ENCODE measurements at regions not wholly inside any gene's neighbourhood (a gene's known extent, or its start where the extent isn't known, plus 50 kb on each side); places are given as distances from the start of the nearest gene placed in this dataset.

DNA sequence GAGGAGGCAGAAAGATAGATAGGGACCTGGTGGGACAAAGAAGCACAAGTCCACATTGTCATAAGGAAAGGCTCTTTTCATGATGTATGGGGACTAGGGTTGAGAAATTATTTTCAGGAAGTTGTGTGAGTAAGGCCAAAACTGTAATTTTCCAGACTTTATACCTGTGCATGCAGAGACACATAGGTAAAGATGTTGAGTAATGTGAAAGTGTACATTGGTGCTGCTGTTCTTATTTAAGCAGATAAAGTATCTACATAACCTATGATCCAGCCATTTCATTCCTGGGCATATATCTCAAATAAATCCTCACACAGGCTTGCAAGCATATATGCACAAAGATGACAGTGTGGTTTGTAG is 332.2 kb downstream of the DUSP6 start:
- Mint-ChIP-seq H3K27me3 (ENCODE audit: low read depth in 3 of 3) (peaks cover 0 to 7% (median 5%) of the 10 kb centered on the region in 3 donors), H3K27ac (no peak overlapping the region), H3K4me3 (no peak overlapping the region), H3K4me1 (peaks cover 2% of the 10 kb centered on the region), H3K36me3 (no peaks in the 10 kb centered on the region), H3K9me3 (no peaks in the 10 kb centered on the region)
- Histone ChIP-seq H3K4me3 (replicated peaks in 1 of 3; ENCODE audit: low read depth in 2 of 3, low read length in 3 of 3) (no peak overlapping the region), H3K9ac (ENCODE audit: insufficient read depth, low read length, poor library complexity, severe bottlenecking) (no peak overlapping the region), H4K20me1 (ENCODE audit: insufficient read depth, low read length) (no peaks in the 10 kb centered on the region), H3K9me3 (replicated peaks in 1 of 2; ENCODE audit: control insufficient read depth in 1 of 2, insufficient read depth in 1 of 2, low read length in 2 of 2) (no peaks in the 10 kb centered on the region), H3K36me3 (replicated peaks in 1 of 2; ENCODE audit: control insufficient read depth in 1 of 2, insufficient read depth in 2 of 2, low read length in 2 of 2) (no peaks in the 10 kb centered on the region), H3K27me3 (ENCODE audit: control insufficient read depth in 2 of 2, insufficient read depth in 2 of 2, low read length in 2 of 2) (peaks cover 0 to 2% of the 10 kb centered on the region in 2 donors), H3K27ac (ENCODE audit: low read depth in 1 of 2, low read length in 2 of 2) (no peak overlapping the region), H3K4me2 (replicated peaks; ENCODE audit: extremely low read depth, low read length, poor library complexity, severe bottlenecking) (no peak overlapping the region), H3K4me1 (ENCODE audit: control insufficient read depth in 1 of 2, insufficient read depth in 2 of 2, low read length in 2 of 2) (peaks cover 7 to 10% of the 10 kb centered on the region in 2 donors), H3K79me2 (ENCODE audit: insufficient read depth, low read length) (no peaks in the 10 kb centered on the region), H2AFZ (ENCODE audit: insufficient read depth, low read depth, low read length, poor library complexity, severe bottlenecking) (no peak overlapping the region)
- DNase-seq, result no peak
- TF ChIP-seq, protein P1, sequence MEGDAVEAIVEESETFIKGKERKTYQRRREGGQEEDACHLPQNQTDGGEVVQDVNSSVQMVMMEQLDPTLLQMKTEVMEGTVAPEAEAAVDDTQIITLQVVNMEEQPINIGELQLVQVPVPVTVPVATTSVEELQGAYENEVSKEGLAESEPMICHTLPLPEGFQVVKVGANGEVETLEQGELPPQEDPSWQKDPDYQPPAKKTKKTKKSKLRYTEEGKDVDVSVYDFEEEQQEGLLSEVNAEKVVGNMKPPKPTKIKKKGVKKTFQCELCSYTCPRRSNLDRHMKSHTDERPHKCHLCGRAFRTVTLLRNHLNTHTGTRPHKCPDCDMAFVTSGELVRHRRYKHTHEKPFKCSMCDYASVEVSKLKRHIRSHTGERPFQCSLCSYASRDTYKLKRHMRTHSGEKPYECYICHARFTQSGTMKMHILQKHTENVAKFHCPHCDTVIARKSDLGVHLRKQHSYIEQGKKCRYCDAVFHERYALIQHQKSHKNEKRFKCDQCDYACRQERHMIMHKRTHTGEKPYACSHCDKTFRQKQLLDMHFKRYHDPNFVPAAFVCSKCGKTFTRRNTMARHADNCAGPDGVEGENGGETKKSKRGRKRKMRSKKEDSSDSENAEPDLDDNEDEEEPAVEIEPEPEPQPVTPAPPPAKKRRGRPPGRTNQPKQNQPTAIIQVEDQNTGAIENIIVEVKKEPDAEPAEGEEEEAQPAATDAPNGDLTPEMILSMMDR (IDR thresholded peaks at IDR 0.05), result no peak
- intact Hi-C loops (cut with micrococcal nuclease), result loop anchor here in 1 of 2 donors (5.0 kb wide), 1 partner anchor 442 kb away; no protein-coding TSS in a partner anchor

- Histone ChIP-seq H3K27ac (ENCODE audit: low read depth in 1 of 2, low read length in 2 of 2) (no peak overlapping the region), H3K79me2 (ENCODE audit: insufficient read depth, low read length) (no peaks in the 10 kb centered on the region), H3K9ac (ENCODE audit: insufficient read depth, low read length, poor library complexity, severe bottlenecking) (no peak overlapping the region), H2AFZ (ENCODE audit: insufficient read depth, low read depth, low read length, poor library complexity, severe bottlenecking) (peak overlapping the region; percentile 37), H3K4me2 (replicated peaks; ENCODE audit: extremely low read depth, low read length, poor library complexity, severe bottlenecking) (peak overlapping the region; percentile 61), H3K27me3 (ENCODE audit: control insufficient read depth in 2 of 2, insufficient read depth in 2 of 2, low read length in 2 of 2) (peaks cover 0 to 2% of the 10 kb centered on the region in 2 donors), H3K4me1 (ENCODE audit: control insufficient read depth in 1 of 2, insufficient read depth in 2 of 2, low read length in 2 of 2) (peaks cover 7 to 10% of the 10 kb centered on the region in 2 donors), H3K36me3 (replicated peaks in 1 of 2; ENCODE audit: control insufficient read depth in 1 of 2, insufficient read depth in 2 of 2, low read length in 2 of 2) (no peaks in the 10 kb centered on the region), H3K4me3 (replicated peaks in 1 of 3; ENCODE audit: low read depth in 2 of 3, low read length in 3 of 3) (peak overlapping the region in 1 of 3 experiments; percentile 52), H3K9me3 (replicated peaks in 1 of 2; ENCODE audit: control insufficient read depth in 1 of 2, insufficient read depth in 1 of 2, low read length in 2 of 2) (no peaks in the 10 kb centered on the region), H4K20me1 (ENCODE audit: insufficient read depth, low read length) (no peaks in the 10 kb centered on the region)
- no peak overlapping the region for H3K4me3 Mint-ChIP-seq
- H3K27ac Mint-ChIP-seq, result no peak overlapping the region
- H3K36me3 Mint-ChIP-seq, result no peaks in the 10 kb centered on the region
- peak; percentile 53 to 69 (median 68) for DNase-seq
- H3K9me3 Mint-ChIP-seq, result no peaks in the 10 kb centered on the region
- H3K27me3 Mint-ChIP-seq (ENCODE audit: low read depth in 3 of 3), result peaks cover 0 to 9% (median 5%) of the 10 kb centered on the region in 3 donors
- TF ChIP-seq, protein P1 (IDR thresholded peaks at IDR 0.05), result peak; percentile 86
- WGBS (ENCODE audit: insufficient coverage), result 2% methylated on average over 10 of the region's 14 CpGs
- peaks cover 2% of the 10 kb centered on the region for H3K4me1 Mint-ChIP-seq
- intact Hi-C loops (cut with micrococcal nuclease), result loop anchor here (2.0 to 5.0 kb wide), 3 partner anchors 443 to 508 kb away; partner anchors contain the start of genes GALNT4 (in 1 of the 2) and POC1B (in 1 of the 2)
These were observed 332.7 kb downstream of the DUSP6 start for GRCh38 chr12:89019439-89020120.

All from CD14-positive monocyte (primary cell).